HepG2 (cell line): ENCODE measurements at regions not wholly inside any gene's neighbourhood (a gene's known extent, or its start where the extent isn't known, plus 50 kb on each side); places are given as distances from the start of the nearest gene placed in this dataset.

Experiments used
- ATAC-seq: fragments of 200-7000 bp; cut with Tn5 transposase; 3 replicates; pipeline ENCODE4 v1.9.1; 2020; ENCODE audit warnings: mild to moderate bottlenecking, moderate library complexity
- BruUV-seq: library from RNA; stranded (reverse); fragments of 400-500 nt; replicated peaks from 2 replicates; lab custom pipeline; 2021; lab: Mats Ljungman, UMichigan
- CTCF ChIA-PET: fragments of 300-600 bp; formaldehyde crosslinking; extraction: SDS; loops from one replicate; lab custom pipeline; 2021; ENCODE audit warnings: low total read pairs, inconsistent platforms, low intra/inter-chr PET ratio; lab: Yijun Ruan, JAX
- POLR2A ChIA-PET: fragments of 350-600 bp; sonication (Branson Sonifier 250); formaldehyde crosslinking; loops from one replicate; lab custom pipeline; 2020; ENCODE audit warnings: antibody characterized with exemption, inconsistent platforms; lab: Yijun Ruan, JAX
- DNase-seq: peaks from one replicate; pipeline ENCODE4 v3.0.0-alpha.2; 2015; ENCODE audit warnings: low spot score
- FAIRE-seq: peaks from 3 replicates; lab custom pipeline; 2011; peaks lifted over from hg19 to GRCh38; lab: Jason Lieb, UNC
- H2AFZ ChIP-seq: one replicate; pipeline ENCODE4 v1.6.1; 2011; ENCODE audit warnings: low read length, inconsistent platforms
- H3K27ac ChIP-seq: fragments of 300-600 bp; 3 replicates; pipeline ENCODE4 v1.8.0; 2011; ENCODE audit warnings: mixed run types, mild to moderate bottlenecking, mixed read lengths, low read length, inconsistent platforms; ENCODE audit not compliant: insufficient read depth; ENCODE audit errors: extremely low read length
- H3K27me3 ChIP-seq, 2 experiments: fragments of 200-600 bp in 1 of 2; 2 replicates in 1 of 2; 3 replicates in 1 of 2; pipeline versions ENCODE4 v1.6.0 to v1.8.0; 2011; ENCODE audit warnings: low read length in 2 of 2, mild to moderate bottlenecking in 2 of 2, moderate library complexity in 2 of 2, inconsistent platforms in 1 of 2; ENCODE audit not compliant: insufficient read depth in 2 of 2, control insufficient read depth in 1 of 2
- H3K36me3 ChIP-seq, 2 experiments: fragments of 200-600 bp in 1 of 2; replicated peaks in 1 of 2; 2 replicates in 1 of 2; 3 replicates in 1 of 2; pipeline versions ENCODE4 v1.5.1 to v1.8.0; 2011; ENCODE audit warnings: low read length in 2 of 2, inconsistent platforms in 1 of 2; ENCODE audit not compliant: insufficient read depth in 2 of 2, control insufficient read depth in 1 of 2
- H3K4me1 ChIP-seq: 2 replicates; pipeline ENCODE4 v1.5.1; 2012; ENCODE audit warnings: low read length, inconsistent platforms; ENCODE audit not compliant: insufficient read depth
- H3K4me2 ChIP-seq: 2 replicates; pipeline ENCODE4 v1.6.0; 2011; ENCODE audit warnings: low read depth, low read length, inconsistent platforms
- H3K4me3 ChIP-seq, 3 experiments: fragments of 200-600 bp in 1 of 3; sonication (generic), shearing (Covaris generic) in 1 of 3; replicated peaks in 1 of 3; 2 replicates each; pipeline ENCODE4 v1.5.1; 2011 to 2016; ENCODE audit warnings: low read length in 3 of 3, inconsistent platforms in 2 of 3, low read depth in 2 of 3, mild to moderate bottlenecking in 2 of 3, control low read depth in 1 of 3, mixed read lengths in 1 of 3; ENCODE audit not compliant: insufficient read depth in 1 of 3
- H3K79me2 ChIP-seq: one replicate; pipeline ENCODE4 v1.6.1; 2011; ENCODE audit warnings: low read length, inconsistent platforms; ENCODE audit not compliant: insufficient read depth
- H3K9ac ChIP-seq: 2 replicates; pipeline ENCODE4 v1.6.0; 2011; ENCODE audit warnings: mild to moderate bottlenecking, low read depth, low read length, inconsistent platforms; ENCODE audit not compliant: insufficient read depth
- H3K9me3 ChIP-seq: 2 replicates; pipeline ENCODE4 v1.5.1; 2012; ENCODE audit warnings: mild to moderate bottlenecking, low read length
- H4K20me1 ChIP-seq: 2 replicates; pipeline ENCODE4 v1.6.0; 2011; ENCODE audit warnings: inconsistent platforms, mild to moderate bottlenecking, low read length, moderate library complexity; ENCODE audit not compliant: insufficient read depth
- CENPT ChIP-seq: sonication (generic); formaldehyde crosslinking; IDR thresholded peaks from 2 replicates; pipeline ENCODE4 v1.8.0; 2022; ENCODE audit warnings: low read depth, mild to moderate bottlenecking, moderate library complexity, missing genetic modification reagents
- GZF1 ChIP-seq: sonication (generic); formaldehyde crosslinking; IDR thresholded peaks from 2 replicates; pipeline ENCODE4 v1.5.1; 2020; ENCODE audit warnings: mild to moderate bottlenecking, missing genetic modification reagents
- MEIS2 ChIP-seq: sonication (generic); formaldehyde crosslinking; IDR thresholded peaks from 2 replicates; pipeline ENCODE4 v1.9.0; 2021; ENCODE audit warnings: mild to moderate bottlenecking, missing genetic modification reagents
- NCOR1 ChIP-seq: fragments of 200-600 bp; sonication (generic); IDR thresholded peaks from 2 replicates; pipeline ENCODE4 v1.7.0; 2017; ENCODE audit warnings: antibody characterized with exemption, low read length, borderline replicate concordance
- ONECUT2 ChIP-seq: sonication (generic); formaldehyde crosslinking; IDR thresholded peaks from 2 replicates; pipeline ENCODE4 v1.4.0; 2020; ENCODE audit warnings: missing genetic modification reagents
- SMARCE1 ChIP-seq: fragments of 450-650 bp; IDR thresholded peaks from 2 replicates; pipeline ENCODE4 v1.6.1; 2017; ENCODE audit warnings: borderline replicate concordance
- TCF7 ChIP-seq: sonication (generic); IDR thresholded peaks from 2 replicates; pipeline ENCODE4 v1.6.1; 2016; ENCODE audit warnings: antibody characterized with exemption, low read depth
- ZBTB21 ChIP-seq: sonication (generic); formaldehyde crosslinking; IDR thresholded peaks from 2 replicates; pipeline ENCODE4 v1.4.0; 2020; ENCODE audit warnings: missing genetic modification reagents
- ZBTB8A ChIP-seq: sonication (generic); formaldehyde crosslinking; IDR thresholded peaks from 2 replicates; pipeline ENCODE4 v1.4.0; 2020; ENCODE audit warnings: mild to moderate bottlenecking, low read depth, missing genetic modification reagents, borderline replicate concordance
- ZNF451 ChIP-seq: sonication (generic); formaldehyde crosslinking; IDR thresholded peaks from 2 replicates; pipeline ENCODE4 v1.5.0; 2020; ENCODE audit warnings: mild to moderate bottlenecking, missing genetic modification reagents
- ZNF501 ChIP-seq: sonication (generic); formaldehyde crosslinking; IDR thresholded peaks from 2 replicates; pipeline ENCODE4 v1.5.1; 2020; ENCODE audit warnings: mild to moderate bottlenecking, moderate library complexity, missing genetic modification reagents
- ZNF816 ChIP-seq: sonication (generic); formaldehyde crosslinking; IDR thresholded peaks from 2 replicates; pipeline ENCODE4 v1.8.0; 2022; ENCODE audit warnings: missing genetic modification reagents, mild to moderate bottlenecking, borderline replicate concordance
- WGBS: methylation state at CpG from one replicate; pipeline ENCODE4 v1.1.6; 2017; ENCODE audit warnings: low lambda C conversion rate; 5-methylcytosine and 5-hydroxymethylcytosine counted together
- in situ Hi-C: cut with HindIII; loops from 2 replicates; pipeline ENCODE4 v1.10.0; 2017; ENCODE audit warnings: low pct_unique_long_range_greater_than_20kb; ENCODE audit not compliant: extremely low pct_ligation_motif_present
- intact Hi-C: fragments of 100-400 bp; cut with micrococcal nuclease; formaldehyde crosslinking; loops from one replicate; pipeline ENCODE4 v1.10.0; 2022; ENCODE audit not compliant: unreplicated experiment
- TF ChIP-seq, protein P1 (sequence below): sonication (generic); formaldehyde crosslinking; IDR thresholded peaks from 2 replicates; pipeline ENCODE4 v1.5.0; 2020; ENCODE audit warnings: missing genetic modification reagents
- TF ChIP-seq, protein P2 (sequence below): sonication (generic); formaldehyde crosslinking; IDR thresholded peaks from 2 replicates; pipeline ENCODE4 v1.5.1; 2020; ENCODE audit warnings: missing genetic modification reagents, mild to moderate bottlenecking, borderline replicate concordance
- TF ChIP-seq, protein P3 (sequence below): fragments of 450-650 bp; IDR thresholded peaks from 2 replicates; pipeline ENCODE4 v1.6.1; 2017

DNA sequence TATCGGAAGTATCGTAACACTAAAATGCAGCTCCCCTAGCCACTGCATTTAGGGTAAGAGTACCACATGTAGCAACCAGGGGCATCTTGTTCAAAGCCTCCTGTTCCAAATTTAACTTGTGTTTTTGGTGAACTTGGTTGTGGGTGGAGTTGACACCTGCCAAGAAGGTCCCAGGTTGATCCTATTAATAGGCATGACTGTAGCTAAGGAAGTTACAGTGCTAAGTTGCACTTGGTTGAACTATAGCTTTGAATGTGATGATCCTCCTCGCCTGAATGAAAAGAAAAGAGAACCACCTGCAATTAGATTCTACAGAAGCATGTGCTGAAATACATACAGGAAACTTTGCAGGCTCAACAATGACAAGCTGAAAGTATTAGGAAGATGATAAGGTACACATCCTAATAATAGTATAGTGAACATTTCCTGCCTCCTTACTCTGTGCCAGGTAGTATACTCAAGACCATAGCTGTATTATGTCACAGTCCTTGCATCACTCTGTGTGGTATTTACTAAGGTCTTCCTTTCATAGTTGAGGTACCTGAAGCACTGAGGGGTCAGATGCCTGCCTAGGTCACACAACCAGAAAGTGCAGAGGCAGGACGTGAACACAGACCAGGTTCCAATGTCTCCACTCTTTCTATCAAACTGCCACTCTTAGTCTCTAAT, 64.5 kb upstream of the PIP5K1B start:
- intact Hi-C loops (no loop called here), in situ Hi-C loops (no loop called here)
- Histone ChIP-seq H2AFZ (no peak overlapping the region), H3K9ac (no peak overlapping the region), H3K9me3 (no peaks in the 10 kb centered on the region), H4K20me1 (no peaks in the 10 kb centered on the region), H3K27me3 (peaks cover 0 to 9% of the 10 kb centered on the region in 2 experiments; a peak in 2 of 5 replicates), H3K27ac (no peak overlapping the region), H3K4me2 (no peak overlapping the region), H3K36me3 (no peaks in the 10 kb centered on the region), H3K4me3 (no peak overlapping the region), H3K4me1 (no peaks in the 10 kb centered on the region), H3K79me2 (no peaks in the 10 kb centered on the region)
- no TSS peak for BruUV-seq
- WGBS = 46% methylated on average over 4 of the region's 4 CpGs
- TF ChIP-seq, protein P1, sequence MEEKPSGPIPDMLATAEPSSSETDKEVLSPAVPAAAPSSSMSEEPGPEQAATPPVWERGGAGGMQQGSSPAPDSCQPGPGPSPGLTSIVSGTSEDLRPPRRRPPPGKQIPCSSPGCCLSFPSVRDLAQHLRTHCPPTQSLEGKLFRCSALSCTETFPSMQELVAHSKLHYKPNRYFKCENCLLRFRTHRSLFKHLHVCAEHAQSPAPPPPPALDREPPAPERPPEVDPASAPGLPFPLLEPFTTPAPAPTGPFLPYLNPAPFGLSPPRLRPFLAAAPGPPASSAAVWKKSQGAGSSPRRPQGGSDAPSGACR (CRISPR knock-in tag) = no peak
- TF ChIP-seq ZBTB21 (CRISPR knock-in tag) (no peak), ZNF451 (CRISPR knock-in tag) (no peak), MEIS2 (CRISPR knock-in tag) (no peak), ZNF501 (no peak), CENPT (CRISPR knock-in tag) (no peak), NCOR1 (no peak), ZNF816 (no peak), TCF7 (no peak), ONECUT2 (no peak), ZBTB8A (no peak), SMARCE1 (no peak), GZF1 (CRISPR knock-in tag) (no peak)
- TF ChIP-seq, protein P2, sequence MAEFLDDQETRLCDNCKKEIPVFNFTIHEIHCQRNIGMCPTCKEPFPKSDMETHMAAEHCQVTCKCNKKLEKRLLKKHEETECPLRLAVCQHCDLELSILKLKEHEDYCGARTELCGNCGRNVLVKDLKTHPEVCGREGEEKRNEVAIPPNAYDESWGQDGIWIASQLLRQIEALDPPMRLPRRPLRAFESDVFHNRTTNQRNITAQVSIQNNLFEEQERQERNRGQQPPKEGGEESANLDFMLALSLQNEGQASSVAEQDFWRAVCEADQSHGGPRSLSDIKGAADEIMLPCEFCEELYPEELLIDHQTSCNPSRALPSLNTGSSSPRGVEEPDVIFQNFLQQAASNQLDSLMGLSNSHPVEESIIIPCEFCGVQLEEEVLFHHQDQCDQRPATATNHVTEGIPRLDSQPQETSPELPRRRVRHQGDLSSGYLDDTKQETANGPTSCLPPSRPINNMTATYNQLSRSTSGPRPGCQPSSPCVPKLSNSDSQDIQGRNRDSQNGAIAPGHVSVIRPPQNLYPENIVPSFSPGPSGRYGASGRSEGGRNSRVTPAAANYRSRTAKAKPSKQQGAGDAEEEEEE (CRISPR knock-in tag) = no peak
- TF ChIP-seq, protein P3, sequence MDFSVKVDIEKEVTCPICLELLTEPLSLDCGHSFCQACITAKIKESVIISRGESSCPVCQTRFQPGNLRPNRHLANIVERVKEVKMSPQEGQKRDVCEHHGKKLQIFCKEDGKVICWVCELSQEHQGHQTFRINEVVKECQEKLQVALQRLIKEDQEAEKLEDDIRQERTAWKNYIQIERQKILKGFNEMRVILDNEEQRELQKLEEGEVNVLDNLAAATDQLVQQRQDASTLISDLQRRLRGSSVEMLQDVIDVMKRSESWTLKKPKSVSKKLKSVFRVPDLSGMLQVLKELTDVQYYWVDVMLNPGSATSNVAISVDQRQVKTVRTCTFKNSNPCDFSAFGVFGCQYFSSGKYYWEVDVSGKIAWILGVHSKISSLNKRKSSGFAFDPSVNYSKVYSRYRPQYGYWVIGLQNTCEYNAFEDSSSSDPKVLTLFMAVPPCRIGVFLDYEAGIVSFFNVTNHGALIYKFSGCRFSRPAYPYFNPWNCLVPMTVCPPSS = no peak
- ATAC-seq (no peak), FAIRE-seq (no peak), DNase-seq (no peak)
- POLR2A ChIA-PET = no interaction called here
- CTCF ChIA-PET = no interaction called here
